T-helper 2 cell treated with Interferon-gamma antibody and Interleukin-4, amounts not matched to agents 5 μg/mL and 100 μg/mL, for 36 hours (primary cell): ENCODE measurements at regions not wholly inside any gene's neighbourhood (a gene's known extent, or its start where the extent isn't known, plus 50 kb on each side); places are given as distances from the start of the nearest gene placed in this dataset.

Experiments
- DNase-seq: peaks from one replicate; pipeline ENCODE4 v3.0.0; 2021; ENCODE audit warnings: low spot score
- H3K27ac Mint-ChIP-seq: one replicate; pipeline ENCODE4 v1.8.0; 2021; ENCODE audit warnings: mild to moderate bottlenecking, mixed read lengths
- H3K27me3 Mint-ChIP-seq: one replicate; pipeline ENCODE4 v1.8.0; 2021; ENCODE audit warnings: low read depth, mixed read lengths
- H3K36me3 Mint-ChIP-seq: one replicate; pipeline ENCODE4 v1.8.0; 2021; ENCODE audit warnings: low read depth, mixed read lengths
- H3K4me1 Mint-ChIP-seq: one replicate; pipeline ENCODE4 v1.8.0; 2021; ENCODE audit warnings: low read depth, mixed read lengths
- H3K4me3 Mint-ChIP-seq: one replicate; pipeline ENCODE4 v1.8.0; 2022; ENCODE audit warnings: mild to moderate bottlenecking, moderate library complexity, mixed read lengths
- H3K9me3 Mint-ChIP-seq: one replicate; pipeline ENCODE4 v1.8.0; 2021; ENCODE audit warnings: mixed read lengths

DNA sequence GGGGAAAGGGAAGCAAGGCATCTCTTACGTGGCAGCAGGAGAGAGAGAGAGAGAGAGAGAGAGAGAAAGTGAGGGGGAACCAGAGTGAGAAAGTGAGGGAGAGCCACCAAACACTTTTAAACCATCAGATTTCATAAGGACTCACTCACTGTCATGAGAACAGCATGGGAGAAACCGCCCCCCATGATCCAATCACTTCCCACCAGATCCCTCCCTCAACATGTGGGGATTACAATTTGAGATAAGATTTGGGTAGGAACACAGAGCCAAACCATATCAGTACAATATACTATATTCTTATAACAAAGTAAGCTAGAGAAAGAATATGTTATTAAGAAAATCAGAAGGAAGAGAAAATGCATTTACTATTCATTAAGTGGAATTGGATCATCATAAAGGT lies 53.7 kb upstream of the PLXNC1 start:
- no peaks in the 10 kb centered on the region for H3K9me3 Mint-ChIP-seq
- peaks cover 7% of the 10 kb centered on the region for H3K4me1 Mint-ChIP-seq
- DNase-seq = no peak
- no peaks in the 10 kb centered on the region for H3K36me3 Mint-ChIP-seq
- peaks cover 3% of the 10 kb centered on the region for H3K27me3 Mint-ChIP-seq
- H3K27ac Mint-ChIP-seq = no peak overlapping the region
- no peak overlapping the region for H3K4me3 Mint-ChIP-seq

DNA sequence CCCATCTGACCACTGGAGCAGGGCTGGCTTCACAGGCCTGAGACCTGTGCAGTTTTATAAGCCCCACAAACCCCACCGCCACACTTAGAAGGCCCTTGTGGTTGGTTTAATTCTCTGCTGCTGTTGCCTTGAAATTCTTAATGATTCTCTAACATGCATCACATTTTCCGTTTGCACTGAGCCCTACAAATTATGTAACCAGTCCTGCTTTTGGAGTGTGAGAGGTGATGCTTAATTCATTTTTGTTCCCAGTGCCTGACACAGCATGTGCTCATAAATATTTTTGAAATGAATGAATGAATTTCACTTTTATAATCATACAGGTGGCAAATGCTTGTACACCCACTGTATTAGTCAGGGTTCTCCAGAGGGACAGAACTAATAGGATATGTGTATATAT lies 52.8 kb upstream of the PLXNC1 start:
- Mint-ChIP-seq H3K36me3 (no peaks in the 10 kb centered on the region), H3K4me1 (peaks cover 16% of the 10 kb centered on the region), H3K9me3 (no peaks in the 10 kb centered on the region), H3K27ac (no peak overlapping the region), H3K4me3 (no peak overlapping the region), H3K27me3 (peaks cover 3% of the 10 kb centered on the region)
- no peak for DNase-seq

DNA sequence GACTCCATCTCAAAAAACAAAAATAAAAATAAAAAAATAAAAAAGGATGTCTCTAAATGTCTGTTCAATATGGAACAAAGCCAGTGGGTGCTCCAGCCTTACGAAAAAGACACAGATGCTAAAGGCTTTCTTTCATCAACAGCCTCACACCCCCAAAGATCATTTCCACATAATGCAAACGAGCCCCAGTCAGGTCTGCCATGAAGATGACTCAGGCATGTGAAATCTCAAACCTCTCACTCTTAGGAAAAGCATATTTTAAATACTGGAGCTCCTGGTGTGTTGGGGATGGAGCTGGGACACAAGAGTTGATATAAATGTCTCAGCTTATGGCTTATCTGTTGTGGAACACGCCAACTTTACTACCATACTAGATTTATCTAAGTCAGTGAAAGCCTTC lies 49.9 kb upstream of the PLXNC1 start:
- Mint-ChIP-seq H3K9me3 (no peaks in the 10 kb centered on the region), H3K36me3 (no peaks in the 10 kb centered on the region), H3K27me3 (peaks cover 3% of the 10 kb centered on the region), H3K27ac (no peak overlapping the region), H3K4me1 (peaks cover 27% of the 10 kb centered on the region), H3K4me3 (no peak overlapping the region)
- no peak for DNase-seq
